Esophagus muscularis mucosa (tissue), 3 donors: ENCODE measurements at regions not wholly inside any gene's neighbourhood (a gene's known extent, or its start where the extent isn't known, plus 50 kb on each side); places are given as distances from the start of the nearest gene placed in this dataset.

Experiments used
- CTCF ChIP-seq, 3 experiments: fragments of 200-600 bp in 2 of 3; fragments of 450-650 bp in 1 of 3; sonication (generic) in 2 of 3; IDR thresholded peaks; one replicate each; pipeline ENCODE4 v1.5.1; 2017 to 2019; ENCODE audit warnings: antibody characterized with exemption in 3 of 3, mild to moderate bottlenecking in 2 of 3, moderate library complexity in 1 of 3
- POLR2A ChIP-seq: fragments of 450-650 bp; IDR thresholded peaks from one replicate; pipeline ENCODE4 v1.6.1; 2017; ENCODE audit warnings: antibody characterized with exemption, moderate library complexity, mild to moderate bottlenecking, low read depth
- POLR2AphosphoS5 ChIP-seq, 2 donors: sonication (generic); formaldehyde crosslinking; IDR thresholded peaks; one replicate each; pipeline ENCODE4 v1.6.1; 2017; ENCODE audit warnings: antibody characterized with exemption in 2 of 2

DNA sequence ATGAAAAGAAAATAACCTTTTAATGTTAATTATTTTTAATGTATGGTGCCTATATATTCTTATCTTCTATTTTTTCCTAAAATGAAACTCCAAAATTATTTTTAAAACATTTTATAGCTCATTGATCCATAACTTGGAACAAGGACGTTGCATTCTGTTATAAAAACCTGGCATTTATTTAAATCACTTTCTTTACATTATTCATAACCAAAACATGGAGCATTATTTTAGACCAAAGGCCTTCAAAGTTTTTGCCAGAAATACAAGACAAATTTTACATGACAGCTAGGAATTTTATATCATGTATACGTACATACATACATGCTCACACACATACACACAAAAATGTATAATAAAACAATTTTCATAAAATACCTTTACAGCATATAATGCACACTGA is 259.8 kb downstream of the QDPR start:
- TF ChIP-seq POLR2A (no peak), CTCF (IDR thresholded peaks at IDR 0.05) (no peak), POLR2AphosphoS5 (IDR thresholded peaks at IDR 0.05) (no peak)
